BE2C (cell line): ENCODE measurements at regions not wholly inside any gene's neighbourhood (a gene's known extent, or its start where the extent isn't known, plus 50 kb on each side); places are given as distances from the start of the nearest gene placed in this dataset.

ENCODE experiments used
- DNase-seq: peaks from one replicate; pipeline ENCODE4 v3.0.0-alpha.2; 2020
- H3K27me3 ChIP-seq: fragments of 250-450 bp; sonication (Bioruptor Pico); 2 replicates; pipeline ENCODE4 v1.5.1; 2020; ENCODE audit warnings: mild to moderate bottlenecking
- H3K36me3 ChIP-seq: fragments of 250-450 bp; sonication (Bioruptor Pico); 2 replicates; pipeline ENCODE4 v1.5.1; 2020; ENCODE audit warnings: mild to moderate bottlenecking
- H3K4me1 ChIP-seq: fragments of 250-450 bp; sonication (Bioruptor Pico); 2 replicates; pipeline ENCODE4 v1.5.1; 2020
- H3K4me3 ChIP-seq: 2 replicates; pipeline ENCODE4 v1.5.1; 2011; ENCODE audit warnings: low read depth, low read length
- H3K9me3 ChIP-seq: fragments of 250-450 bp; sonication (Bioruptor Pico); 2 replicates; pipeline ENCODE4 v1.5.1; 2020
- TF ChIP-seq, protein P1 (sequence below): IDR thresholded peaks from 2 replicates; pipeline ENCODE4 v1.5.1; 2012; ENCODE audit warnings: mild to moderate bottlenecking, low read depth, low read length

DNA sequence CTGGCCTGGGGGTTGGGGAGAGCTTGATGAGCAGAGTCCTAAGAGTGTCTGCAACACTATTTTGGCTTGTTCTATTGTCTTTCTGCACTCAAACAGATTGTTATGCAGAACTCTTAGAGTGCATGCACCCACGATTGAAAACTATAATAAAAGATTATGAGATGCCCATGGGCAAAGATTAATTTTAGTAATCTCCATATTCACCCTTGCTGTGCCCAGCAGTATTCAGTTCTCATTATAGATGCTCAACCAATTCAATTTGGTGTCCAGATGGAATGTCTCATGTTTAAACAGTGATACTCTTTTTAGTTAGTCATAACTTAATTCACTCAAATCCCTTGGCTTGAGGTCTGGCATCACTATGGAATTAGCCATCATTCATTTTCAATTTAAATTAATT, 952.5 kb downstream of the CDH8 start:
- Histone ChIP-seq H3K4me3 (no peak overlapping the region), H3K9me3 (no peaks in the 10 kb centered on the region), H3K4me1 (no peaks in the 10 kb centered on the region), H3K27me3 (no peaks in the 10 kb centered on the region), H3K36me3 (no peaks in the 10 kb centered on the region)
- DNase-seq: no peak
- TF ChIP-seq, protein P1, sequence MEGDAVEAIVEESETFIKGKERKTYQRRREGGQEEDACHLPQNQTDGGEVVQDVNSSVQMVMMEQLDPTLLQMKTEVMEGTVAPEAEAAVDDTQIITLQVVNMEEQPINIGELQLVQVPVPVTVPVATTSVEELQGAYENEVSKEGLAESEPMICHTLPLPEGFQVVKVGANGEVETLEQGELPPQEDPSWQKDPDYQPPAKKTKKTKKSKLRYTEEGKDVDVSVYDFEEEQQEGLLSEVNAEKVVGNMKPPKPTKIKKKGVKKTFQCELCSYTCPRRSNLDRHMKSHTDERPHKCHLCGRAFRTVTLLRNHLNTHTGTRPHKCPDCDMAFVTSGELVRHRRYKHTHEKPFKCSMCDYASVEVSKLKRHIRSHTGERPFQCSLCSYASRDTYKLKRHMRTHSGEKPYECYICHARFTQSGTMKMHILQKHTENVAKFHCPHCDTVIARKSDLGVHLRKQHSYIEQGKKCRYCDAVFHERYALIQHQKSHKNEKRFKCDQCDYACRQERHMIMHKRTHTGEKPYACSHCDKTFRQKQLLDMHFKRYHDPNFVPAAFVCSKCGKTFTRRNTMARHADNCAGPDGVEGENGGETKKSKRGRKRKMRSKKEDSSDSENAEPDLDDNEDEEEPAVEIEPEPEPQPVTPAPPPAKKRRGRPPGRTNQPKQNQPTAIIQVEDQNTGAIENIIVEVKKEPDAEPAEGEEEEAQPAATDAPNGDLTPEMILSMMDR: no peak

DNA sequence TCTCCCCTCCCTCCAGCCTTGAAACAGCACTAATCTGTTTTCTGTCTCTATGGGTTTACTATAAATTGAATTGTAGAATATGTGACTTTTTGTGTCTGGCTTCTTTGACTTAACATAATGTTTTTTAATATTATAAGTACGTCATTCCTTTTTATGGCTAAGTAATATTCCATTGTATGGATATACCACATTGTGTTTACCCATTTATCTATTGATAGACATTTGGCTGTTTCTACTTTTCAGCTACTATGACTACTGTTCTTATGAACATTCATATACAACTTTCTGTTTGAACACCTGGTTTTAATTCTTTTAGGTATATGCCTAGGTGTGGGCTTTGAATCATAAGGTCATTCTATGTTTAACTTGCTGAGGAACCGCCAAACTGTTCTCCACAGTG, 961.9 kb downstream of the CDH8 start:
- no peaks in the 10 kb centered on the region for H3K4me1 ChIP-seq
- TF ChIP-seq, protein P1: no peak
- H3K27me3 ChIP-seq: no peaks in the 10 kb centered on the region
- H3K4me3 ChIP-seq: no peak overlapping the region
- no peak for DNase-seq
- no peaks in the 10 kb centered on the region for H3K36me3 ChIP-seq
- no peaks in the 10 kb centered on the region for H3K9me3 ChIP-seq

DNA sequence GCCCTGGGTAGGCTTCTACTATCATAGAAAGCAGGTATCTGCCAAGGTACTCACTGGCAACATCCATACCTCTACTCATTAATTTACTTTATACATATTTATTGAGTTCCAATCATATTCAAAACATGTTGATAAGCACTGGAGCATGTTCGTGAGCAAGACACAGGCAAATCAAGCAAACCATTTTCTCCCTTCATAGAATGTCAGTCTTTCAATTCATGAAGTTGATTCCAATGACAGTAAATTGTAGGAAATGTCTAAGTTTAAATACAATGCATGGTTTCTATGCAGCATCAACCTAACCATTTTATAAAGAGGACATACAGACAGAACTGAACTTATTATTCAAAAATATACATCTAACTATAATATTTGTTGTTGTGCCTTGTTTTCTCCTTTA, 978.6 kb downstream of the CDH8 start:
- Histone ChIP-seq H3K36me3 (no peaks in the 10 kb centered on the region), H3K27me3 (no peaks in the 10 kb centered on the region), H3K9me3 (no peaks in the 10 kb centered on the region; the same call in 1 of the 2 replicates), H3K4me1 (no peaks in the 10 kb centered on the region), H3K4me3 (no peak overlapping the region)
- no peak for DNase-seq
- TF ChIP-seq, protein P1: no peak

DNA sequence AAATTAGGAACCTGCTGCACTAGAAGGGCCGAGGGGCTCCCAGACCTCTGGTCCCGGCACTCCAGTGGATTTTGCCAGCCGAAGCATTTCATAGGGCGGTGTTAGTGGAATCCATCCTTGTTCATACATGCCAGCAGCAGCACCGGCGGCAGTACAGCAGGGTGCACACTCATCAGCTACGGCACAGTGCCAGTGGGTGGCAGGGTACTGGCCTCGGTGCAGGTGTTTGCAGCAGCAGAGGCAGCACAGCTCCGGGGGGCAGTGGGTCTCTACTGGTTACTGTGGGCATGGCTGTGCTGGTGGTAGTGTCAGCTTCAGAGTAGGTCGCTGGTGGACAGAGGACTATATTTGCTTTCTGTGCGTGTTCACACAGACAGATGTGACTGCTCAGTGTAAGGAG, 985.7 kb downstream of the CDH8 start:
- TF ChIP-seq, protein P1: no peak
- H3K4me1 ChIP-seq: no peaks in the 10 kb centered on the region
- no peaks in the 10 kb centered on the region for H3K9me3 ChIP-seq
- no peaks in the 10 kb centered on the region for H3K27me3 ChIP-seq
- no peaks in the 10 kb centered on the region for H3K36me3 ChIP-seq
- no peak for DNase-seq
- H3K4me3 ChIP-seq: no peak overlapping the region

DNA sequence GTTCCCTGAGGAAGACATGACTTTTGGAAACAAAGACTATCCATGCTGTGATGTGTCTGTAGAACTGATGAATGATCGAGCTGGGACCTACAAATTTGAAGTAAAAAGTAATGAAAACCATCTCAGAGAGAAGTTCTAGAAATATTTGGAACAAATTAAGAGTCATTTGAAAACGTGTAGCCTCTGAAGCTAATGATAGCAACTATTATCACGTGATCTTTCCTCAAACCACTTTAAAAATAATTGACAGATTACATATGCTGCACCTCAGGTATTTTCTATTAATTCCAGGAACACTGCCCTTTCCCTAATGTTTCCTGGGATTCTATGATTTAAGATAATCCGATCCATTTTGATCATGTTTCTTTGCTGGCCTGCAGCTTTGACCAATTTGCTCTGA, 990.3 kb downstream of the CDH8 start:
- Histone ChIP-seq H3K4me1 (no peaks in the 10 kb centered on the region), H3K4me3 (no peak overlapping the region), H3K27me3 (no peaks in the 10 kb centered on the region), H3K36me3 (no peaks in the 10 kb centered on the region), H3K9me3 (no peaks in the 10 kb centered on the region)
- TF ChIP-seq, protein P1: no peak
- no peak for DNase-seq

DNA sequence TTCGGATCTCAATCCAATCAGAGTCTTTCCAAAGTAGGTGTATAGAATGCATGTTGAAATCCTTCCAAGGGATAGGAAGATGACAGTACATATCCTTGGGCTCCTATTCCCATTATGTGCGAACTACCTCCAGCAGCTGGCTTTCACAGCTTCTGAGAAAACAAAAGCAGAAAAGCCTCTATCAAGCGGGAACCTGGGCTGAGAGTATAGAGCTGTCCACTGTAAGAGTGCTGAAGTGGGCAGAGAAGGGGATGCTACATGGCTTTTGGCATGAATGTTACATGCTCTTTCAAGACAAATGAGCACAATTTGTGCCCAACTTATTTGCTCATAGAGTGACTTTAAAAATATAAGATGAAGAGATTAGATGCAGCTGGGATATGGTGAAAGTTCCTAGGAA, 993.5 kb downstream of the CDH8 start:
- Histone ChIP-seq H3K27me3 (no peaks in the 10 kb centered on the region), H3K4me1 (no peaks in the 10 kb centered on the region), H3K4me3 (no peak overlapping the region), H3K9me3 (no peaks in the 10 kb centered on the region), H3K36me3 (no peaks in the 10 kb centered on the region)
- DNase-seq: no peak
- TF ChIP-seq, protein P1: no peak
